ENCODE measurements at regions not wholly inside any gene's neighbourhood (a gene's known extent, or its start where the extent isn't known, plus 50 kb on each side); places are given as distances from the start of the nearest gene placed in this dataset.

DNA sequence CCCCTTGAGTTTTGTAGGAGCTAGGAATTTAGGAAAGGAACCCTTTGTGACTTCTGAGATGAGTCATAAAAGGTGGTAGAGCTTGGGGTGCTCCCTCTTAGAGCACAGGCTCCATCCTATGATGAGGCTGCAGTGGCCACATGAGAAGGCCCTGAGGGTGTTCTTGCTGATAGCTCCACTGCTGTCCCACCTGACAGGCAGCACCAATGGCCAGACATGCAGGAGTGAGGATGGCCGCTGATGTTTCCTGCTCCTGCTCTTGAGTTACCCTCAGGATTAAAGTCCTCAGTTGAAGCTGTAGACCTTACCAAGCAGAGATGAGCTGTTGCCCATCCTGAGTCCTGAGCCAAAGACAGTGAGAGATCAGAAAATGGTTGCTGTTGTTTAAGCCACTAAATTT, 512.1 kb downstream of the CDH26 start:
- TF ChIP-seq, protein P1, sequence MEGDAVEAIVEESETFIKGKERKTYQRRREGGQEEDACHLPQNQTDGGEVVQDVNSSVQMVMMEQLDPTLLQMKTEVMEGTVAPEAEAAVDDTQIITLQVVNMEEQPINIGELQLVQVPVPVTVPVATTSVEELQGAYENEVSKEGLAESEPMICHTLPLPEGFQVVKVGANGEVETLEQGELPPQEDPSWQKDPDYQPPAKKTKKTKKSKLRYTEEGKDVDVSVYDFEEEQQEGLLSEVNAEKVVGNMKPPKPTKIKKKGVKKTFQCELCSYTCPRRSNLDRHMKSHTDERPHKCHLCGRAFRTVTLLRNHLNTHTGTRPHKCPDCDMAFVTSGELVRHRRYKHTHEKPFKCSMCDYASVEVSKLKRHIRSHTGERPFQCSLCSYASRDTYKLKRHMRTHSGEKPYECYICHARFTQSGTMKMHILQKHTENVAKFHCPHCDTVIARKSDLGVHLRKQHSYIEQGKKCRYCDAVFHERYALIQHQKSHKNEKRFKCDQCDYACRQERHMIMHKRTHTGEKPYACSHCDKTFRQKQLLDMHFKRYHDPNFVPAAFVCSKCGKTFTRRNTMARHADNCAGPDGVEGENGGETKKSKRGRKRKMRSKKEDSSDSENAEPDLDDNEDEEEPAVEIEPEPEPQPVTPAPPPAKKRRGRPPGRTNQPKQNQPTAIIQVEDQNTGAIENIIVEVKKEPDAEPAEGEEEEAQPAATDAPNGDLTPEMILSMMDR (IDR thresholded peaks at IDR 0.05), result no peak
- Mint-ChIP-seq H3K9me3 (no peaks in the 10 kb centered on the region), H3K36me3 (ENCODE audit: low read depth) (no peaks in the 10 kb centered on the region), H3K27ac (no peak overlapping the region), H3K4me3 (no peak overlapping the region), H3K27me3 (ENCODE audit: low read depth, poor library complexity) (peaks cover 32% of the 10 kb centered on the region), H3K4me1 (peaks cover 6% of the 10 kb centered on the region)
- DNase-seq, result no peak

DNA sequence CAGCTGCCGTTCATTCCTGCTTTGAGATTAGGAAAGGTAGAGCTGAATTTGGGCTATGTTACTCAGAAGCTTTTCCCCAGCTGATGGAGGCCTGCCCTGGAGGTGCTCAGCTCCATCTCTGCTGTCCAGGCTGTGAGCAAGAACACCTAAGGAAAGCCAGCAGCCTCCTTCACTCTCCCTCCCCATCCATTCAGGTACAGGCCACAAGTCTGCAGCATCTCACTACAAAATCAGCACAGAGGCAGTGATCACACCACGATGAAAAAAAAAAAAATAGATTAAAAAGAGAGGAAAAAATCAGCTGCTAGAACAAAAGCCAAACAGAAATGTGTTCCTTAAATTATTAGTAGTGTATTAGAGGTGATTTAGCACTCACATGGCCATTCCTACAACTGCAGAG, 515.0 kb downstream of the CDH26 start:
- Mint-ChIP-seq H3K27me3 (ENCODE audit: low read depth, poor library complexity) (peaks cover 13% of the 10 kb centered on the region), H3K9me3 (no peaks in the 10 kb centered on the region), H3K4me1 (peaks cover under 1% of the 10 kb centered on the region), H3K36me3 (ENCODE audit: low read depth) (no peaks in the 10 kb centered on the region), H3K4me3 (no peak overlapping the region), H3K27ac (no peak overlapping the region)
- no peak for DNase-seq
- TF ChIP-seq, protein P1 (IDR thresholded peaks at IDR 0.05), result no peak

DNA sequence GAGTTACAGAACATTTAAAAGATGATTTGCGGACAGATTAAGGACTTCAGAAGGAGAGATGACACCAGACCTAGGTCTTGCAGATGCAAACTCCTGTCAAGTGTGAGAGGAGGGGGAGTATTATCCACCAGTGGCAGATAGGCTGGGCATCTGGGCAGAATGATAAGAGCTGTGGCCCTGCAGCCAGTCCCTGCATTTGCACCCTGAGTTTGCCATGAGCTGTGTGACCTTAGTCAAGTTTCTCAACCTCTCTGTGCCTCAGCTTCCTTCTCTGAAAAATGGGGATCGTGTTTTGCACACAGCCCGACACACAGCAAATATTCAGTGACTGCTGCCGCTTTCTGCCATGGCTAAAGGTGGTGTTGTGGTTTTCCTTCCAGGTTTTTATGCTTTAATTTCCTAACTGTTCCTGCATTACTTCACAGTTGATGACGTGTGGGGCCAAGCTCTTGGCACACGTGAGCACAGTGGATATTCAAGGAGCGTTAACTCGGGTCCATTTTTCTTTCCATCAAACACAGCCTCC, 516.2 kb downstream of the CDH26 start:
- H3K4me1 Mint-ChIP-seq, result no peaks in the 10 kb centered on the region
- TF ChIP-seq, protein P1 (IDR thresholded peaks at IDR 0.05), result no peak
- no peak overlapping the region for H3K4me3 Mint-ChIP-seq
- no peak overlapping the region for H3K27ac Mint-ChIP-seq
- peaks cover 16% of the 10 kb centered on the region for H3K27me3 Mint-ChIP-seq (ENCODE audit: low read depth, poor library complexity)
- no peak for DNase-seq
- no peaks in the 10 kb centered on the region for H3K9me3 Mint-ChIP-seq
- no peaks in the 10 kb centered on the region for H3K36me3 Mint-ChIP-seq (ENCODE audit: low read depth)

DNA sequence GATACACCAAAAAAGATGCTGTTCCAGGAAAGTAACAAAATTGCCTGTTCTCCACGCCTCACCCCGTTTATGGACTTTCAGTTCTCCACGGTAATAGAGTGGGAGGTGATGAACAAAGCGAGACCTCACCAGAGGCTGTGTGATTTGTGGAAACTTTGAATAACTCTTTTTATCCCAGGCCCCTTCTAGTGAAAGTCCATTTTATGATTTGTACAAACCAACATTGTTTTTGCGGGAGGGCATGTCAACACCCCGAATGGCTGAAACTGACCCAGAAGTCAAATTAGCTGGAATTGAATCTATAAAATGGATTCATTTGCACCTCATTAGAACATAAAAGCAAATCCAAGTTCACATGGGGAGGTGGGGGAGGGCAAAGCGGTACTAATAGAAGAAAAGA, 517.8 kb downstream of the CDH26 start:
- TF ChIP-seq, protein P1 (IDR thresholded peaks at IDR 0.05), result no peak
- peaks cover 20% of the 10 kb centered on the region for H3K27me3 Mint-ChIP-seq (ENCODE audit: low read depth, poor library complexity)
- no peak for DNase-seq
- no peaks in the 10 kb centered on the region for H3K9me3 Mint-ChIP-seq
- H3K27ac Mint-ChIP-seq, result no peak overlapping the region
- H3K36me3 Mint-ChIP-seq (ENCODE audit: low read depth), result no peaks in the 10 kb centered on the region
- H3K4me3 Mint-ChIP-seq, result no peak overlapping the region
- H3K4me1 Mint-ChIP-seq, result no peaks in the 10 kb centered on the region

DNA sequence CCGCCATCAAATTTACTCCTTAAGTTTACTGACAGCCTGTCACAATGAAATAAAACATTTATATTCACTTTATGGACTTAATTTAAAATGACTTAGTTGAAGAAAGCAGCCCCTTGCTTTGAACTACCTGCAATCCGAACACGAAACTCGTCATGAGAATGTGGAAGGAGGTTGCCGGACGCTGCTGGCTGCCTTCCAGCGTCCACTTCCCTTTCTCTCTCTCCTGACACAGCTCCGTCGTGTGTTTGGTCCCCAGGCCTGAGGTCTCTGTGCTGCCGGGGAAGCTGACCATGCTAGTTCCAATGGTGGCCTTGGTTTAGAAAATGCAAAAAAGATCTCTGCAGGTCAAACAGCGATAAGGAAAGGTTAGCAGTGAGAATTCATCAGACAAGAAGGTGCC, 519.7 kb downstream of the CDH26 start:
- Mint-ChIP-seq H3K4me1 (peaks cover 14% of the 10 kb centered on the region), H3K27me3 (ENCODE audit: low read depth, poor library complexity) (peaks cover 19% of the 10 kb centered on the region), H3K36me3 (ENCODE audit: low read depth) (no peaks in the 10 kb centered on the region), H3K27ac (no peak overlapping the region), H3K9me3 (no peaks in the 10 kb centered on the region), H3K4me3 (no peak overlapping the region)
- TF ChIP-seq, protein P1 (IDR thresholded peaks at IDR 0.05), result no peak
- DNase-seq, result no peak

DNA sequence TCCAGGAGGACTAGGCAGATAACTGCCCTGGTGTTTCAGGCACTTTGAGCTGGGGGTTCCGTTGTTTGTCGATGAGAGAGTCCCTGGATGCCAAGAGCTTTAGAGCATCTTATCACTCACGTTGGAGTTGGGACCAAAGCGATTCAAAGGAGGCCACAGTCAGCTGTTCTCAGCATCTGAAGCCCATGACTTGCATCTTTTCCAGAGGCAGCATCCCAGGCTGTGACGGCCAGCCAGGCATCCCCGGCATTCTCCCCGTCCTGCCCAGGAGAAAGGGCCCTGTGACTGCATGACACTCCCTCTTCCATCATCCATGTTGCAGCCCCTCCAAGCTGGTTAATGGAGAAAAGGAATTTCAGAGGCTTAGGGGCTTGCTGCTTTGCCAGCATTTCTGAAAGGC, 520.3 kb downstream of the CDH26 start:
- Mint-ChIP-seq H3K36me3 (ENCODE audit: low read depth) (no peaks in the 10 kb centered on the region), H3K27ac (no peak overlapping the region), H3K9me3 (no peaks in the 10 kb centered on the region), H3K4me3 (no peak overlapping the region), H3K27me3 (ENCODE audit: low read depth, poor library complexity) (peaks cover 20% of the 10 kb centered on the region), H3K4me1 (peaks cover 14% of the 10 kb centered on the region)
- TF ChIP-seq, protein P1 (IDR thresholded peaks at IDR 0.05), result no peak
- DNase-seq, result no peak
